Omental fat pad (tissue), 3 donors: ENCODE measurements at regions not wholly inside any gene's neighbourhood (a gene's known extent, or its start where the extent isn't known, plus 50 kb on each side); places are given as distances from the start of the nearest gene placed in this dataset.

Experiments used
- ATAC-seq: fragments of 150-250 bp; one replicate; pipeline ENCODE4 v1.9.1; 2016; ENCODE audit warnings: mild to moderate bottlenecking, moderate library complexity; ENCODE audit not compliant: low FRiP score
- DNase-seq: peaks from one replicate; pipeline ENCODE4 v3.0.0-alpha.2; 2019; ENCODE audit warnings: low spot score
- TF ChIP-seq, protein P1 (sequence below), 3 donors: fragments of 450-650 bp; IDR thresholded peaks; one replicate each; pipeline ENCODE4 v1.5.1; 2016 to 2017; ENCODE audit warnings: antibody characterized with exemption in 3 of 3, mild to moderate bottlenecking in 3 of 3, moderate library complexity in 2 of 3

DNA sequence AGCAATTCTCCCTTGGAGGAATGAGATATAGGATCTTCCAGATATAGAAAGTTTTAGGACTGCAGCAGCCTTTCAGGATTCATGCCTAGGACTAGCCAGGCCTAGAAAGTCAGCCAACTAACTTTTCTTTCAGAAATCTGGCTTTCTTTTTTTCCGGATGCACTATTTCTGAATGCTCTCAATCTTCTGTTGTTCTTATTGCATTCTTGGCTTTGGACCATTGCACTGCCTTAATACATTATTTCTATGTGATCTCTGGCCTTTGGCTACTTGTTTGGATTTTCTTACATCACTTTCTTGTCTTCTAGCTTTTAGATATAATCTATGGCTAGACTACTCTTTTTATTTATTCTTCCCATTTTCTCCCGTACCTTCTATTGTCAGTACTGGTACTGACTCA is 813.1 kb upstream of the HTR2C start:
- no peak for DNase-seq
- TF ChIP-seq, protein P1, sequence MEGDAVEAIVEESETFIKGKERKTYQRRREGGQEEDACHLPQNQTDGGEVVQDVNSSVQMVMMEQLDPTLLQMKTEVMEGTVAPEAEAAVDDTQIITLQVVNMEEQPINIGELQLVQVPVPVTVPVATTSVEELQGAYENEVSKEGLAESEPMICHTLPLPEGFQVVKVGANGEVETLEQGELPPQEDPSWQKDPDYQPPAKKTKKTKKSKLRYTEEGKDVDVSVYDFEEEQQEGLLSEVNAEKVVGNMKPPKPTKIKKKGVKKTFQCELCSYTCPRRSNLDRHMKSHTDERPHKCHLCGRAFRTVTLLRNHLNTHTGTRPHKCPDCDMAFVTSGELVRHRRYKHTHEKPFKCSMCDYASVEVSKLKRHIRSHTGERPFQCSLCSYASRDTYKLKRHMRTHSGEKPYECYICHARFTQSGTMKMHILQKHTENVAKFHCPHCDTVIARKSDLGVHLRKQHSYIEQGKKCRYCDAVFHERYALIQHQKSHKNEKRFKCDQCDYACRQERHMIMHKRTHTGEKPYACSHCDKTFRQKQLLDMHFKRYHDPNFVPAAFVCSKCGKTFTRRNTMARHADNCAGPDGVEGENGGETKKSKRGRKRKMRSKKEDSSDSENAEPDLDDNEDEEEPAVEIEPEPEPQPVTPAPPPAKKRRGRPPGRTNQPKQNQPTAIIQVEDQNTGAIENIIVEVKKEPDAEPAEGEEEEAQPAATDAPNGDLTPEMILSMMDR (IDR thresholded peaks at IDR 0.05): no peak
- no peak for ATAC-seq

DNA sequence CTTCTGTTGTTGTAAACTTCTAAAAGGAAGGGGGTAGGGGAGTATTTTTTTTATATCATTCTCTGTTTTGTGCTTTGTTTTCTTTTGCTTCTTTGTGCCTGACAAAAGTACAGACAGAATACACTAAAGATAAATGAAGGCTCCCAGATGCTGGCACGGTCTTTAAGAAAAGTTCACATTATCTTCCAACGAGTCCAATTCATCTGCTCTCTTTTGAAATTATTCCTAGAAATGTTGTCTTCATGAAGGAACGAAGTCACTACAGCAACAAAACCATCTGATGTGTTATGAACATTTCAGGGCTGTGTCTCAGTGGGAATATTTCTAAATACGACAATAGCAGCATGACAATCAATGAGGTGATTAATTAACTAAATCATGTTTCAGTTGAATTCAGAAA is 813.8 kb upstream of the HTR2C start:
- TF ChIP-seq, protein P1 (IDR thresholded peaks at IDR 0.05): no peak
- ATAC-seq: no peak

DNA sequence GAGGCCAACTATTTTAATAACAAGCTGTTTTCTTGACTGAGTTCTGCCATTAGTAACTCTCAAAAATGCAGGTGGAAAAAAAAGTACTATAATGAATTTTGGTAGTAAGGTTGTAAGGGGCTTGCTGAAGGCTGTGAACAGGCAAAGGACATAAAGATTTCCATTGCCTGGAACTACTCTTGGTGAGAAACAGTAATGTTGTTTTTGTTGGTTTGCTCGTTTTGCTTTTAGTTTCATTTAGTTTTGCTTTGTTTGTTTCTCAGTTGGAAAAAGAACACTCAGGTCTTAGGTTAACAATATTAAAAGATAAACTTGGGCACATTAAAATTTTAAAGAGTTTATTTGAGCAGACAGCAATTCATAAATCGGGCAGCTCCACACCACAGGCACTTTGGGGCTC is 824.5 kb upstream of the HTR2C start:
- no peak for DNase-seq
- ATAC-seq: no peak
- TF ChIP-seq, protein P1 (IDR thresholded peaks at IDR 0.05): no peak

More for the DNA sequence above, 813.8 kb upstream of the HTR2C start:
- no peak for DNase-seq

DNA sequence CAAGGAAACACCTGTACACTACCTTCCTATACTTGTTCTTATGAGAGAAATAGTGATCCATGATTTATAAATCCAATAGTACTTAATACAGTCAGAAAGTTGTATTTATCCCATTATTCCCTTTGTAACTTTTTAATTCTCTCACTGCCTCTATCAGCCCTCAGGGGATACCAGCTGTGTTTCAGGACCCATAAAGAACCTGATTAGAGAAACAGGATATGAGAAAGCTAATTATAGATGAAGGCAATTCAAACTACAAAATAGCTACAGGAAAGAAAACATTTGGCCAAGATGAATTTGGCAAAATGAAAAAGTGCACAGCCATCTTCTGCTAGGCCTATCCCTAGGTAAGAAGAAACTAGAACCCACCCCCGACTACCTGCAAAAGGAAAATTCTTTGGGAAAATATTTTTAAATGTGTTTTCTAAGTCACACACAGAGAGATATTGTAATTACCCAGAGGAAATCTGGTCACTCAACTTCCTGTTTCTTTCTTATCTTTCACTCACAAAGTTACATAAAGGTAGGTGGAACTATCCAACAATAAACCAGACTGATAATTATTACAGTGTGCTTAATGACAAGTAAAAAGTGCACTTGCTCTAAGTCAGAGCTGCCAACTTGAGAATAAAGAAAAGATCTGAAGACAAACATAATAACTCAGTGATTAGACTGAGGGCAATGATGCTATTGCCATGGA is 836.5 kb upstream of the HTR2C start:
- no peak for ATAC-seq
- TF ChIP-seq, protein P1 (IDR thresholded peaks at IDR 0.05): no peak
- no peak for DNase-seq

DNA sequence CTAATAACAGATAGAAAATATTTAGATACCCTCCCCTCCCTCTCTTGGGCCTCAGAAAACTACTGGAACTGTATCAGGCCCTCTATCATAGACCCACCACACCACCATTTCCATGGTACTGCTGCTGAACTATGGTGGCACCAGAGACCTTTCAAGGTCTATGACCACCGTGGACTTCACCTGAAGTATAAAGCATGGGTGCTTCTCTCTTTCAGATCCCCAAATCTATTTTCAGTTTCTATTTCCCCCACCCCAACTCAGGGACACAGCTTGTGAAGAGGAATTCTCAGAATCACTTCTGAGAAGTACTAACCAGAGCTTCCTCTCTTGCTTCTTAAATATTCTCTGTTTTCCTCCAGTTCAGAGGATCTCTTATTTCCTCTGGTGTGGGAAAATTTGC is 840.8 kb upstream of the HTR2C start:
- DNase-seq (no peak), ATAC-seq (no peak)
- TF ChIP-seq, protein P1 (IDR thresholded peaks at IDR 0.05): no peak

DNA sequence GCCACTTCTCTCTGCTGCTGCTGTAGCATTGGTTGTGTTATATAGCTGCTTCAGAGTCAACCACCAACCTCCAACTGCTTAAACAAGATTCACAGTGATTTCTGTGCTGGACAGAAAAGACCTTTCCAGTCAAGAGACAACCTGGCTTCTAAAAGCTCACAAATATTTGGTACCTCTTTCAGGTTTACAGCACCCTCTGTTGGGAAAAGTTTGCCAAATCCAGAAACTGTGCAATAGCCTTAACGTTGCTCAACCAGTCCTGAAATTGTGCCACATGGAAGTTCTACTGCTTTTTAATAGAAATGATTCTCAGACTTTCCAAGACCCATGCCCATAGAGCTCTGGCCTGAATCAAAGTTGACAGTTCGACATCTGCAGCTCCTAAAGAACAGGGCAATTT is 842.1 kb upstream of the HTR2C start:
- no peak for DNase-seq
- TF ChIP-seq, protein P1 (IDR thresholded peaks at IDR 0.05): no peak
- no peak for ATAC-seq

DNA sequence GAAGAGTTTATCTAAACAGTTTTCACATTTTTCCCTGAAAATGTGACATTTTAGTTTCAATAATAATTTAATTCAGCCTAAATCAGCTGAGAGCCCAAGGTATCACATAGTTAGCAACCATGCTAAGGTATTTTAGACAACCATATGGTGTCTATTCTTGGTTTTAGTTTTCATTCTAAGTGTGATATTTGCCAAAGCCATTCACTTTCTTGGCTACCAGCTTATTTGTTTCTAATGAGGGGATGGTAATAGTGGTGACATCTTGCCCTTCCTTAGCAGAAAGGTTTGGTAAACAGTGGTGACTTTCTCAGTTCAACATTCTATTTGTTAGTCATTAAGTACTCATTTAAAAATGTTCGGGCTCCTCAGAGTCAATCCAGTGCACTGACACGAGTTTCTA is 854.9 kb upstream of the HTR2C start:
- TF ChIP-seq, protein P1 (IDR thresholded peaks at IDR 0.05): no peak
- no peak for ATAC-seq

More for the DNA sequence above, 854.9 kb upstream of the HTR2C start:
- DNase-seq: no peak
